Loucy (cell line): ENCODE measurements at regions not wholly inside any gene's neighbourhood (a gene's known extent, or its start where the extent isn't known, plus 50 kb on each side); places are given as distances from the start of the nearest gene placed in this dataset.

Experiments
- H2AFZ ChIP-seq: fragments of 200-600 bp; sonication (generic); 2 replicates; pipeline ENCODE4 v1.6.0; 2016; ENCODE audit warnings: antibody characterized with exemption, mild to moderate bottlenecking, low read length, moderate library complexity
- H3F3A ChIP-seq: fragments of 200-600 bp; 2 replicates; pipeline ENCODE4 v1.6.0; 2016; ENCODE audit warnings: antibody characterized with exemption, low read depth, mild to moderate bottlenecking
- H3K27me3 ChIP-seq: fragments of 200-600 bp; sonication (generic); 2 replicates; pipeline ENCODE4 v1.6.1; 2014; ENCODE audit warnings: low read length, mild to moderate bottlenecking; ENCODE audit not compliant: insufficient read depth, poor library complexity, severe bottlenecking
- H3K36me3 ChIP-seq: fragments of 200-600 bp; sonication (generic); 2 replicates; pipeline ENCODE4 v1.6.1; 2016; ENCODE audit warnings: low read length; ENCODE audit not compliant: insufficient read depth
- H3K4me1 ChIP-seq: fragments of 200-600 bp; sonication (generic); 2 replicates; pipeline ENCODE4 v1.5.1; 2014; ENCODE audit warnings: low read length, mild to moderate bottlenecking; ENCODE audit not compliant: insufficient read depth, poor library complexity, severe bottlenecking
- H3K4me2 ChIP-seq: fragments of 200-600 bp; sonication (generic); 2 replicates; pipeline ENCODE4 v1.6.0; 2014; ENCODE audit warnings: antibody characterized with exemption, low read length, low read depth, mild to moderate bottlenecking; ENCODE audit not compliant: poor library complexity, severe bottlenecking
- H3K4me3 ChIP-seq: fragments of 200-600 bp; sonication (generic); 2 replicates; pipeline ENCODE4 v1.5.1; 2014; ENCODE audit warnings: low read length, mild to moderate bottlenecking, mixed read lengths; ENCODE audit not compliant: poor library complexity, severe bottlenecking
- H3K79me2 ChIP-seq: fragments of 200-600 bp; sonication (generic); 2 replicates; pipeline ENCODE4 v1.6.1; 2014; ENCODE audit warnings: low read length; ENCODE audit not compliant: insufficient read depth
- H3K9ac ChIP-seq: fragments of 200-600 bp; sonication (generic); 2 replicates; pipeline ENCODE4 v1.6.0; 2014; ENCODE audit warnings: mild to moderate bottlenecking, low read depth, low read length, moderate library complexity; ENCODE audit not compliant: poor library complexity, severe bottlenecking
- H3K9me2 ChIP-seq: fragments of 200-600 bp; sonication (generic); replicated peaks from 2 replicates; pipeline ENCODE4 v1.6.1; 2016; ENCODE audit warnings: low read depth, low read length, mixed read lengths
- H3K9me3 ChIP-seq: fragments of 200-600 bp; sonication (generic); 2 replicates; pipeline ENCODE4 v1.6.1; 2014; ENCODE audit warnings: mild to moderate bottlenecking, antibody characterized with exemption, low read length, low read depth; ENCODE audit not compliant: insufficient read depth
- H4K20me1 ChIP-seq: fragments of 200-600 bp; sonication (generic); 2 replicates; pipeline ENCODE4 v1.6.0; 2014; ENCODE audit warnings: antibody characterized with exemption, low read length, mild to moderate bottlenecking; ENCODE audit not compliant: insufficient read depth, poor library complexity, severe bottlenecking
- EZH2phosphoT487 ChIP-seq: fragments of 200-600 bp; IDR thresholded peaks from 2 replicates; pipeline ENCODE4 v1.6.1; 2018; ENCODE audit warnings: antibody characterized with exemption, mild to moderate bottlenecking, moderate library complexity, borderline replicate concordance
- TF ChIP-seq, protein P1 (sequence below): fragments of 200-600 bp; sonication (generic); conservative IDR thresholded peaks from 2 replicates; pipeline ENCODE4 v1.5.1; 2014; ENCODE audit warnings: mild to moderate bottlenecking, antibody characterized with exemption, low read length

DNA sequence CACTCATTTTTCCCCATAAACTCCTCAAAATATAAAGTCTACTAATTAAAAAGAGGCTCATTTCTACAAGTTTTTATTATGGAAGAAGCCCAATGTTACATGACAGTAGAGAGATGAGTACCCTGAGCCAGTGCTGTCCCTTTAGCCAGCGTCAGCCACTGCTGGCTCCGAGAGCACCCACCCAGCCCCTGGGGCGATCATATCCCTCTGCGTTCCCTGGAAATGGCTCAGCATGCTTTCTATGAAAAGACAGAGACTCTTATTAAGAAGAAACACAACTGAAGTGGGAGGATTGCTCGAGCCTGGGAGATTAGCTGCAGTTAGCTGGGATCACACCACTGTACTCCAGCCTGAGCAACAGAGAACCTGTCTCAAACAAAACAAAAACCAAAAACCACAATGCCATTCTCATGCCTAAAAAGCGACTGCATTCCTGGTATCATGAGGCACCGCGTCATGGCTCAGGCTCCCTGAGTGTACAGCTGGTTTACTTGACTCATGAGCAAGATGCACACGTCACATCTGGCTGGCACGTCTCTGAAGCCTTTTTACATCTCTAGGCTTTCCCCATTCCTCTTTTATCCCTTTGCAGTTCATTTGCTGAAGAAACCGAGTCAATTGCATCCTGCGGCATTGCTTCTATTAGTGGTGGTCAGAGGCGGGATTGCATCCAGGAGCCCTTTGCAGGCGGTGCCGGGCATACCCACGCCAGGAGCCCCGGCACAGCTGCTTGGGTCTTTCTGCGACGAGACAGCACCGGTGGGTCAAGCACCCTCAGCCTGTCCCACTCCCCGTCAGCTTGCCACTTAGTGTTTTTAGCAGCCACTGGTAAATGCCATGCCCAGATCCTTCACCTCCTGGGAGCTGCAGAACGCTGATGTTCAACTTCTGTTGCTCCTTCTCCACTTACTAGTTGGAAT, 119.9 kb downstream of the CTTN start:
- no peak overlapping the region for H3K9ac ChIP-seq
- H2AFZ ChIP-seq: no peak overlapping the region
- no peaks in the 10 kb centered on the region for H3F3A ChIP-seq
- no peaks in the 10 kb centered on the region for H3K4me1 ChIP-seq
- TF ChIP-seq, protein P1, sequence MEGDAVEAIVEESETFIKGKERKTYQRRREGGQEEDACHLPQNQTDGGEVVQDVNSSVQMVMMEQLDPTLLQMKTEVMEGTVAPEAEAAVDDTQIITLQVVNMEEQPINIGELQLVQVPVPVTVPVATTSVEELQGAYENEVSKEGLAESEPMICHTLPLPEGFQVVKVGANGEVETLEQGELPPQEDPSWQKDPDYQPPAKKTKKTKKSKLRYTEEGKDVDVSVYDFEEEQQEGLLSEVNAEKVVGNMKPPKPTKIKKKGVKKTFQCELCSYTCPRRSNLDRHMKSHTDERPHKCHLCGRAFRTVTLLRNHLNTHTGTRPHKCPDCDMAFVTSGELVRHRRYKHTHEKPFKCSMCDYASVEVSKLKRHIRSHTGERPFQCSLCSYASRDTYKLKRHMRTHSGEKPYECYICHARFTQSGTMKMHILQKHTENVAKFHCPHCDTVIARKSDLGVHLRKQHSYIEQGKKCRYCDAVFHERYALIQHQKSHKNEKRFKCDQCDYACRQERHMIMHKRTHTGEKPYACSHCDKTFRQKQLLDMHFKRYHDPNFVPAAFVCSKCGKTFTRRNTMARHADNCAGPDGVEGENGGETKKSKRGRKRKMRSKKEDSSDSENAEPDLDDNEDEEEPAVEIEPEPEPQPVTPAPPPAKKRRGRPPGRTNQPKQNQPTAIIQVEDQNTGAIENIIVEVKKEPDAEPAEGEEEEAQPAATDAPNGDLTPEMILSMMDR: no peak
- no peaks in the 10 kb centered on the region for H4K20me1 ChIP-seq
- no peak overlapping the region for H3K4me3 ChIP-seq
- H3K36me3 ChIP-seq: no peaks in the 10 kb centered on the region
- H3K27me3 ChIP-seq: no peaks in the 10 kb centered on the region
- H3K9me2 ChIP-seq: no peaks in the 10 kb centered on the region
- H3K9me3 ChIP-seq: peaks cover 4% of the 10 kb centered on the region; the same call in 1 of the 2 replicates
- no peak overlapping the region for H3K4me2 ChIP-seq
- no peaks in the 10 kb centered on the region for H3K79me2 ChIP-seq

DNA sequence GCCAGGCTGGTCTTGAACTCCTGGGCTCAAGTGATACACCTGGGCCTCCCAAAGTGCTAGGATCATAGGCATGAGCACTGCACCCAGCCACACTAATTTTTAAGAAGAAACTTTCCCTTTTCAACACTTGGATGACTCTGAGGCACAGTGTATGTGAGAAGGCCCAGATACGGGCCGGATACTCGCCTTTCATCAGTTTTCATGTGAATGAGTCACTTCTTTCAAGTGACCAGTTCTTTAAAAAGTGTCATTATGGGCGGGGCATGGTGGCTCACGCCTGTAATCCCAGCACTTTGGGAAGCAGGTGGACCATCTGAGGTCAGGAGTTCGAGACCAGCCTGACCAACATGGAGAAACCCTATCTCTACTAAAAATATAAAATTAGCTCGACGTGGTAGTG, 120.8 kb downstream of the CTTN start:
- Histone ChIP-seq H3K79me2 (no peaks in the 10 kb centered on the region), H3K9ac (no peak overlapping the region), H2AFZ (no peak overlapping the region), H3K4me3 (no peak overlapping the region), H3K36me3 (no peaks in the 10 kb centered on the region), H3K4me2 (no peak overlapping the region), H3K27me3 (no peaks in the 10 kb centered on the region), H3K4me1 (no peaks in the 10 kb centered on the region), H4K20me1 (no peaks in the 10 kb centered on the region), H3F3A (no peaks in the 10 kb centered on the region), H3K9me3 (peaks cover 4% of the 10 kb centered on the region; the same call in 1 of the 2 replicates), H3K9me2 (no peaks in the 10 kb centered on the region)
- TF ChIP-seq EZH2phosphoT487: no peak

DNA sequence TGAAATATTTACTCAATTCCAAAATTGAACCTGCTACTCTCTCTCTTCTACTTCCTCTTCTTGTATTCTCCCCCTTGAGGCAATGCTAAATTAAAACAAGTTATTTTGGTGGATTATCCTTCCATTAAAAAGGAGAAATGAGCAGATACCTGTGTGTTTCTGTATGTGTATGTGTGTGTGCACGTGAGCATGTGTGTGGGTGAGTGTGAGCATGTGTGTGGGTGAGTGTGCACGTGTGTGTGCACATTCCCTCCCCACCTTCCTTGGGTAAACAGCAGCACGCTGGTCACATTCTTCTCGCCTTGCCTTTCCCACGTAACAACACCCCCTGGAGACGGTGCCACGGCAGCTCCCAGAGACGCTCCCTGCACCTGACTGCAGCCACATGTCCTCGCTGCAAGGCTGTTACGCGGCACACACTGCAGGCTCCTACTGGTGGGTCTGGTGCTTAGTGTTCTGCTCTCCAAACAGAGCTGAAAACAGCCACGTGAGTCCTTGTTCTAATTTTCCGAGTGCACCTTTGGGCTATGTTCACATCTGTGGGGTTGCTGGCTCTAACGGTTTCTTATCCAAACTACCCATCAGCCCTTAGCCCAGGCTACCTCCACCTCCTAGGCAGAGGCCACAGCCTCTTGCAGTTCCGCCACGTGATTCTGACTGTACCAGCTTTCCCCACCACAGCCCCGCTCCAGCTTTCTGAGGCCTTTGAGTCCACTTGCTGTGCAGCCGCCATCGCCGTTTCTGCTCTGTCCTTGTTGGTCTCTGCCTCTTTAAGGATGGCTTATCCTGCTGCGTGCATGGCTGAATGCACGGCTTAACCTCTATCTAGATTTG, 123.4 kb downstream of the CTTN start:
- Histone ChIP-seq H3K36me3 (no peaks in the 10 kb centered on the region), H3K4me3 (no peak overlapping the region), H3K4me2 (no peak overlapping the region), H3K4me1 (no peaks in the 10 kb centered on the region), H3K27me3 (no peaks in the 10 kb centered on the region), H3F3A (no peaks in the 10 kb centered on the region), H2AFZ (no peak overlapping the region), H4K20me1 (no peaks in the 10 kb centered on the region), H3K9ac (no peak overlapping the region), H3K9me2 (no peaks in the 10 kb centered on the region), H3K9me3 (peaks cover 4% of the 10 kb centered on the region; the same call in 1 of the 2 replicates), H3K79me2 (no peaks in the 10 kb centered on the region)
- TF ChIP-seq, protein P1: no peak
- TF ChIP-seq EZH2phosphoT487: no peak
